Fibroblast of skin of right quadriceps (primary cell): ENCODE measurements at regions not wholly inside any gene's neighbourhood (a gene's known extent, or its start where the extent isn't known, plus 50 kb on each side); places are given as distances from the start of the nearest gene placed in this dataset.

ENCODE experiments used
- DNase-seq: peaks from one replicate; pipeline ENCODE4 v3.0.0-alpha.2; 2013

- DNase-seq: peak; percentile 11
Observed at GRCh38 chr2:241924069-241924908, 54.8 kb downstream of the RTP5 start.

GRCh38 chr2:241924909-241925250 lies 55.4 kb downstream of the RTP5 start:
- DNase-seq: no peak

DNA sequence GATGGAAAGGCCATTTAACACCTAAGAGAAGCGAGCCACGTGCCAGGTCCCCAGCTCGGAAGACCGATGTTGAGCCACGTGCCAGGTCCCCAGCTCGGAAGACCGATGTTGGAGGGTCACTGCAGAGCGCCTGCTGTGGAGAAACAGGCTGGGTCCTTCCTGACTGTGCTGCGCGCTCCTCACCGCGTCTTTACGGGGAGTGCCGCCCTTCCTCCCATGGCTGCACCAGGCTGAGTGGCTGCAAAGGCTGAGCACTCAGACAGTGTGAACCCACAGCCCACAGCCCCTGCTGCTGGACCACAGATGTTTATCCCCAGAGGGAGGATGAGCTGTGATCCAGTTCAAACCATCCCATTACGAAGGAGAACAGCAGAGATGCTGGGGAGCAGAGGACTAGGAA lies 55.7 kb downstream of the RTP5 start:
- no peak for DNase-seq

GRCh38 chr2:241925821-241926441 lies 56.4 kb downstream of the RTP5 start:
- DNase-seq: no peak

GRCh38 chr2:241926541-241927311 lies 57.2 kb downstream of the RTP5 start:
- no peak for DNase-seq

DNA sequence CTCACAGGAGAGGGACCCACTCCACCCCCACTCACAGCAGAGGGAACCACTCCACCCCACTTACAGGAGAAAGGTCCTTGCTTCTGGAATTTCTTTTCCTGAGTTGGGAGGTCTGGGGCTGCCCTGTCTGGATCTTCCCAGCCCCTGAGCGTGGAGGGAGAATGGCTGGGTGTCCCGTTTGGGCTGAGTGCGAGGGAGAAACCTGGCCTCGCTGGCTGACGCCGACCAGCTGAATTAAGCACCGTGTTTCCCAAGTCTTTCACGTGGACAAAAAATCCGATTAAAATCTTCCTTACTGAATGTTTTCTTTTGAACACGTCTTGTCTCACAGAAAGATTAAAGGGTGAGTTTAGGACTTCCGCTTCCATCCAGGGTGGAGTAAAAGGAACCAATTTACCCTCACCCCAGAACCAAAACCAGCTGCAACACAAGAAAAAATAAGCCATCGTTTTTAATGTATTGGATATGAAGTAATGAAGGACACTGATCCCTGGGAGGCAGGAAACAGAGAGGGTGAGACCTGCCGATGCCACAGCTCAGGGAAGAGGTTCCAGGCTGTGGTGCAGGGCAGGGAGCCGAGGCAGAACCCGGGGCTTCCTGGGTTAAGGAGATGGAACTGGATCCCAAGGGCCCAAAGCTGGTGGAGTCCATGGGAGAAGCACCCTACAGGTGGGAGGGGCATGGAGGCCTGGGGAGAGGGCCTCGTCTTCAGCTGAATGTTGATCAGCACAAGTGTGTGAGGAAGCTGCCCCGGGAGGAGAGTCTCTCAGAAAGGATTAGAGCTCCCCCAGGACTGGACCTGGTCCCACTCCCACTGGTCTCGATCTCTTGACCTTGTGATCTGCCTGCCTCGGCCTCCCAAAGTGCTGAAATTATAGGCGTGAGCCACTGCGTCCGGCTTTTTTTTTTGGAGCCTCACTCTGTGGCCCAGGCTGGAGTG lies 60.3 kb downstream of the RTP5 start:
- no peak for DNase-seq

DNA sequence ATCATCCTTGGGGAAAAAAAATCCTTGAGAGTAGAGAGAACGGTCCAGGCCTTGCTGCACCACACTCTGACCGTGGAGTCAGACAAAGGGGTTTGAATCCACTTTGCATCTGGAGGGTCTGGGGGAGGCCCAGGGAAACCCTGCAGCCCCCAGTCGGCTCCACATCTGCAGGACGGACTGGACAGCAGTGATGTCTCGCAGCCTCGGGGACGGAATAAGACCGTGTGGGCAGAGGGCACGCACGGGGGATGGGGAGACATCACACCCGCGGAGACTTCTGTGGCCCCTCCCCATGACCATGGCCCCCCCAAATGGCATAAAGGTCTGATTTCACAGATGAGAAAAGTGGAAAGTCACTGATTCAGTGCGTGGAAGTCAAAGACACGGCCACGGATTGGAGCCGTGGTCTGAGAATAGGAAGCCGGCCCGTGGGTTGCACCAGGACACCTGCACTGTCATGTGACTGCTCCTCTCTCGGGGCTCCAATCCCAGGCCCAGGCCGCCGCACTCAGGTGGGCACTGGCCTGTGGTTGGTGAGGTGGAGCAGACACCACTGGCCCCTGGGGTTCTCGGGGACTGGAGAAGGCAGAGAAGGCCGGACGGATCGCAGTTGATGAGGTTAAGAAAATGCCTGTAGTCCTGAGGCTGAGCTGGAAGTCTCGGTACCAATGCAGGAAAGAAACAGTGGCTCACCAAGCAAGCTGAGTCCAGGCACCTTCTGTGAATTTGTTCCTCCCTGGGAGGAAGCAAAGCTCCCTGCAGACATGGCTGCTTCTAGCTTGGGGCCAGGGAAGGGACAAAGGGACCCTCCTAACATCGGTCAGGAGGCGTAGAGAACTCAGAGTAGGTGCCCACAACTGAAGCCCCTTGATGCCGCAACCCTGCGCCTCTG lies 61.8 kb downstream of the RTP5 start:
- no peak for DNase-seq

DNA sequence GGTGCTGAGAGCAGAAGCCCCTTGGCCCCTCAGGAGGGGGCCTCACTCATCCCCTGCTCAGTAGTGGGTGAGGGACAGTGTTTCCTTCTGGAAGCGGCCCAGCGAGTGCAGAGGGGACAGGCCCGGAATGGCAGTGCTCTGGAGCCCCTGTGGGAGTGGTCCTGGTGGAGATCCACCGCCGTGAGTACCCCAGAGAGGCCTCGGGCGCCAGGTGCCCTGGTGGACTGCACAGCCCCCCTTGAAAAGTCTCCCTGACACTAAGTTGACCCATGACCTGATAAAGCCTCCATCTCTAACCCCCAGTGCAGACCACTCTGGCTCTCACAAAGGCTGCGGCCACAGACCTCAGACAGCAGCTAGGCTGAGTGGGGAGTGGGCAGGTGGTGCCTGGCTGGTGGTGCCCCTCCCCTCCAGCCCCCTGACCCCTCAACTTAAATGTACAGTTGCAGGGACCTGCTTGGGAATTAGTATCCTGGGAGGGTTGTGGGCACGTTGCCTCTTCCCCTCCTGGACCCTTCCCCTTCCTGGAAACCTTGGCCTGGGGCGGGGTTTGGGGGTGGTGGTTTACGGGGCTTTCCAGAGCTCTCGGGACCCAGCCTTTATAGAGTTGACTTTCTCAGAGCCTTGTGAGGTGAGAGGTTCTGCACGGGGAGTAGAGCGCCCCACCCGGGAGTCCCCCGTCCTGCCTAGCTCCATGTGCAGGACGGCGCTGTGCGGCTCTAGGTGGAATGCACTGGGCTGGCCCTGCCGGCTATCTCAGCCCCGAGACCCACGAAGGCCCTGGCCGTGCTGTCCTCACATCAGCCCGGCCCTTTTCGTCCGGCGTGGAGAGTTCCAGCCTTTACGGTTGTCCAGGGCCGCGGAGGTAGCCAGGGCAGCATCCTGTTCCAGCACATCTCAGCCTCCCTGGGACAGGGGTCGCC lies 62.7 kb downstream of the RTP5 start:
- DNase-seq: no peak

GRCh38 chr2:241932899-241933178 lies 63.3 kb downstream of the RTP5 start:
- DNase-seq: no peak

- peak; percentile 47 for DNase-seq
Observed at GRCh38 chr2:241933179-241933911, 63.8 kb downstream of the RTP5 start.

DNA sequence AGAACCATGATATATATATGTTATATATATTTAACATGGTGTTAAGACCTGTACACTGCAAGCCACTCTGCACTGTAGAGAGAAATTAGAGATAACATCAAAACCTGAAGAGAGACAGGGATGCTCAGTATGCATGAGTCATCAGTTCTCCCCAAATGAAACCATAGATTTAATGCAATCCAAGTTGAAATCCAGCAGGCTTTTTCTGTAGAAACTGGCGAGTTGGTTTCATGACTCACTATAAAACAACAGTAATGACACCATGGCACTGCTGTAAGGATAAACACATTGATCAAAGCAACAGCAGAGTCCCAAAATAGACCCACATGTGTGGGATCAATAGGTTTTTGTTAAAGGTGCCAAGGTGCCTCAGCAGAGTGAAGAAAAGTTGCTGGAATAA lies 65.8 kb downstream of the RTP5 start:
- DNase-seq: peak; percentile 86

- DNase-seq: no peak
Observed at GRCh38 chr2:241935774-241936173, 66.2 kb downstream of the RTP5 start.

DNA sequence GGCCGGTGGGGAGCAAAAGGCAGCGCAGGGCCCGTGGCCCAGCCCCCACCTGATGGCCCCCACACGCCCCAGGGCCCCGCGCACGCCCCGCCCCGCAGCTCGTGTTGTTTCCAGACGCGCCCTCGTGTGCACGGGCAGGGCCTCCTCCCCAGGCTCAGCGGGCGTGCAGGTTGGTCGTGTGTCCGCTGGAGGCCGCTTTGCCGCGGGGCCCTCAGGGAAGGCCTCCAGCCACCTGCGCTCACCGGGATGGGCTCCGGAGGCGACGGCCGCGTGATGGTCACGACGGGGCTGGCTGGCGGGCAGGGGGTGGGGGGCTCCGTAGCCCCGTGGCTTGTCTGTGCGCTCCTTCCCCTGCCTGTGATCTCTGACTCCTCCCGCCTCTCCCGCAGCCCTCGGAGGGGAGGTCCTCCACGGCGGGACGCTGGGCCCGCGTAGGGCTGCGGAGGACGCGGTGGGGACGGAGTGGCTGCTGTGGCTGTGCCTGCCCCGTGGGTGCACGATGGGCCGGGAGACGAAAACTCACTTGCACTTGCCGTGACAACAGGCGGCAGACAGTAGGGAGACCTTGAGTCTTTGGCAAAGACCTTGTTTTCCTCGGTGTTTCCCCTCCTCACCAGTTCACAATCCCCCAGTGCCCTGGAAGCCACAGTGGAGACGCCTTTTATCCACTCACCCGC lies 67.1 kb downstream of the RTP5 start:
- DNase-seq: no peak

GRCh38 chr2:241937297-241937696 lies 67.8 kb downstream of the RTP5 start:
- DNase-seq: no peak

GRCh38 chr2:241939541-241939940 lies 70.0 kb downstream of the RTP5 start:
- no peak for DNase-seq

DNA sequence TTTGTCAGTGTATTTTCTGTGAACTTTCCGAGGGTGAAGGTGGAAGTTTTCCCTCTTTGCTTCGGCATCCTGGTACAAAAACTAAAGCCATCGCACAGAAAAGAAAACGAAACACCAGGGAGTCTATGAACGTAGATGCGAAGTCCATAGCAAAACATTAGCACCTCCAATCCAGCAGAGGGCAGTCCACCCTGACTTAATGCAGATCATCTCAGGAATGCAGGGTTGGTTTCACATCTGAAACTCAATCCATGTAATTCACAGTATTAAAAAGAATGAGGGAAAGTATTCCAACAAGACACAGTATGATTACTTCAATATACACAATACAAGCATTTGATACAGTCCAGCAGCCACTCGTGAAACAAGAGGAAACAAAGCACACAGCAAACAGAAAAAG lies 70.8 kb downstream of the RTP5 start:
- DNase-seq: no peak

GRCh38 chr2:241941691-241942301 lies 72.3 kb downstream of the RTP5 start:
- DNase-seq: no peak

- no peak for DNase-seq
Observed at GRCh38 chr2:241942416-241943208, 73.1 kb downstream of the RTP5 start.
